ENCODE measurements at regions not wholly inside any gene's neighbourhood (a gene's known extent, or its start where the extent isn't known, plus 50 kb on each side); places are given as distances from the start of the nearest gene placed in this dataset.

GRCh38 chr11:95308512-95309035 is 77.6 kb upstream of the SESN3 start:
- Histone ChIP-seq H2AFZ (ENCODE audit: low read length) (no peak overlapping the region), H3K56ac (replicated peaks; ENCODE audit: insufficient read length, low read depth, low read length) (no peak overlapping the region), H4K8ac (ENCODE audit: extremely low read depth, insufficient read depth, low read length) (no peak overlapping the region), H3K27me3 (replicated peaks in 1 of 4; ENCODE audit: control insufficient read depth in 3 of 4, extremely low read depth in 1 of 4, insufficient read depth in 3 of 4, low read length in 3 of 4) (no peaks in the 10 kb centered on the region; a peak in 1 of 7 replicates), H3K4me1 (replicated peaks in 1 of 4; ENCODE audit: control insufficient read depth in 3 of 4, insufficient read depth in 4 of 4, low read length in 3 of 4) (no peaks in the 10 kb centered on the region), H3K9ac (replicated peaks in 1 of 4; ENCODE audit: extremely low read depth in 1 of 4, low read depth in 3 of 4, low read length in 3 of 4) (no peak overlapping the region), H2BK120ac (replicated peaks; ENCODE audit: low read depth, low read length) (no peak overlapping the region), H3K36me3 (ENCODE audit: control insufficient read depth in 2 of 4, insufficient read depth in 4 of 4, low read length in 3 of 4) (no peaks in the 10 kb centered on the region), H2AK5ac (ENCODE audit: low read depth, low read length) (no peak overlapping the region), H3K9me3 (ENCODE audit: insufficient read depth in 2 of 2, low read depth in 1 of 2, low read length in 1 of 2) (no peaks in the 10 kb centered on the region), H3K4me3 (ENCODE audit: extremely low read depth in 1 of 4, insufficient read depth in 2 of 4, low read depth in 3 of 4, low read length in 4 of 4) (no peak overlapping the region), H3K4me2 (ENCODE audit: insufficient read depth in 1 of 2, low read depth in 2 of 2, low read length in 2 of 2) (no peak overlapping the region), H3K18ac (ENCODE audit: extremely low read depth, low read length) (no peak overlapping the region), H4K5ac (ENCODE audit: insufficient read length, low read depth, low read length) (no peak overlapping the region), H2BK12ac (ENCODE audit: low read depth, low read length) (no peak overlapping the region), H3K23me2 (ENCODE audit: low read depth, low read length) (no peaks in the 10 kb centered on the region), H3K14ac (ENCODE audit: insufficient read length) (no peak overlapping the region), H4K91ac (replicated peaks; ENCODE audit: insufficient read length, low read length) (no peak overlapping the region), H3K79me2 (ENCODE audit: control insufficient read depth in 1 of 2, insufficient read depth in 2 of 2, low read length in 2 of 2) (no peaks in the 10 kb centered on the region), H3K23ac (ENCODE audit: insufficient read length) (no peak overlapping the region), H4K20me1 (replicated peaks in 1 of 2; ENCODE audit: control insufficient read depth in 1 of 2, insufficient read depth in 2 of 2, low read length in 2 of 2) (no peaks in the 10 kb centered on the region), H3K27ac (ENCODE audit: low read depth, low read length) (no peak overlapping the region), H2BK15ac (ENCODE audit: low read length) (no peak overlapping the region), H3K4ac (replicated peaks; ENCODE audit: insufficient read length, low read depth, low read length) (peak overlapping the region; percentile 78), H2BK20ac (ENCODE audit: low read length) (no peak overlapping the region), H2BK5ac (ENCODE audit: low read depth, low read length) (no peak overlapping the region), H3K79me1 (ENCODE audit: low read depth, low read length) (no peaks in the 10 kb centered on the region)
- no peak for DNase-seq (ENCODE audit: low read depth in 1 of 2, low spot score in 2 of 2)
- ChIA-PET CTCF (ENCODE audit: partially characterized antibody) (no interaction called here), POLR2A (ENCODE audit: partially characterized antibody) (no interaction called here)
- FAIRE-seq: no peak
- 94% methylated on average over 2 of the region's 2 CpGs; no CpG with 5 or more reads in 1 of the 2 experiments for WGBS, 2 experiments (ENCODE audit: extremely low coverage in 1 of 2, insufficient coverage in 1 of 2, insufficient read length in 1 of 2, insufficient replicate concordance in 2 of 2, low coverage in 1 of 2, low lambda C conversion rate in 2 of 2, missing lambda C conversion rate in 1 of 2)
